H1 (cell line): ENCODE measurements at regions not wholly inside any gene's neighbourhood (a gene's known extent, or its start where the extent isn't known, plus 50 kb on each side); places are given as distances from the start of the nearest gene placed in this dataset.

ENCODE experiments used
- CTCF ChIA-PET: fragments of 300-600 bp; sonication (Branson Sonifier 250); formaldehyde crosslinking; loops from one replicate; lab custom pipeline; 2021; ENCODE audit not compliant: partially characterized antibody; lab: Charles Lee
- POLR2A ChIA-PET: fragments of 300-600 bp; sonication (Branson Sonifier 250); formaldehyde crosslinking; loops from one replicate; lab custom pipeline; 2021; ENCODE audit warnings: inconsistent platforms; ENCODE audit not compliant: partially characterized antibody; lab: Charles Lee
- DNase-seq, 2 experiments: peaks; one replicate each; pipeline versions ENCODE4 v3.0.0 to v3.0.0-alpha.2; 2010 to 2022; ENCODE audit warnings: low spot score in 2 of 2, low read depth in 1 of 2, mixed read lengths in 1 of 2
- FAIRE-seq: peaks from 2 replicates; lab custom pipeline; 2011; peaks lifted over from hg19 to GRCh38; lab: Jason Lieb, UNC
- H2AFZ ChIP-seq: 2 replicates; pipeline ENCODE4 v1.8.1; 2012; ENCODE audit warnings: low read length, inconsistent platforms
- H2AK5ac ChIP-seq: 2 replicates; pipeline ENCODE4 v1.6.1; 2013; ENCODE audit warnings: low read depth, low read length
- H2BK120ac ChIP-seq: replicated peaks from 2 replicates; pipeline ENCODE3; 2013; ENCODE audit warnings: low read depth, low read length, inconsistent platforms
- H2BK12ac ChIP-seq: 2 replicates; pipeline ENCODE4 v1.6.1; 2013; ENCODE audit warnings: low read depth, low read length
- H2BK15ac ChIP-seq: 2 replicates; pipeline ENCODE4 v1.6.1; 2013; ENCODE audit warnings: low read length
- H2BK20ac ChIP-seq: 2 replicates; pipeline ENCODE4 v1.6.1; 2013; ENCODE audit warnings: low read length
- H2BK5ac ChIP-seq: 2 replicates; pipeline ENCODE4 v1.6.1; 2013; ENCODE audit warnings: low read depth, low read length
- H3K14ac ChIP-seq: 2 replicates; pipeline ENCODE4 v1.6.1; 2013; ENCODE audit warnings: inconsistent platforms; ENCODE audit not compliant: insufficient read length
- H3K18ac ChIP-seq: 2 replicates; pipeline ENCODE4 v1.6.1; 2013; ENCODE audit warnings: low read length; ENCODE audit errors: extremely low read depth
- H3K23ac ChIP-seq: 2 replicates; pipeline ENCODE4 v1.6.1; 2013; ENCODE audit warnings: inconsistent platforms; ENCODE audit not compliant: insufficient read length
- H3K23me2 ChIP-seq: 2 replicates; pipeline ENCODE4 v1.6.1; 2013; ENCODE audit warnings: low read depth, low read length
- H3K27ac ChIP-seq: 2 replicates; pipeline ENCODE4 v1.6.1; 2011; ENCODE audit warnings: low read depth, low read length, inconsistent platforms
- H3K27me3 ChIP-seq, 4 experiments: replicated peaks in 1 of 4; 1 replicate in 1 of 4; 2 replicates in 3 of 4; pipeline versions ENCODE4 v1.6.1 to v1.8.1; 2011 to 2013; ENCODE audit warnings: low read length in 3 of 4, mild to moderate bottlenecking in 3 of 4, inconsistent platforms in 2 of 4, mixed read lengths in 2 of 4, moderate library complexity in 1 of 4; ENCODE audit not compliant: control insufficient read depth in 3 of 4, insufficient read depth in 3 of 4; ENCODE audit errors: extremely low read depth in 1 of 4
- H3K36me3 ChIP-seq, 4 experiments: 2 replicates each; pipeline versions ENCODE4 v1.6.1 to v1.8.1; 2011 to 2013; ENCODE audit warnings: mild to moderate bottlenecking in 4 of 4, low read length in 3 of 4, moderate library complexity in 2 of 4, control low read depth in 1 of 4, inconsistent platforms in 1 of 4; ENCODE audit not compliant: insufficient read depth in 4 of 4, control insufficient read depth in 2 of 4
- H3K4ac ChIP-seq: replicated peaks from 2 replicates; pipeline ENCODE3; 2013; ENCODE audit warnings: low read length, low read depth, mixed read lengths, inconsistent platforms; ENCODE audit not compliant: insufficient read length
- H3K4me1 ChIP-seq, 4 experiments: replicated peaks in 1 of 4; 1 replicate in 1 of 4; 2 replicates in 3 of 4; pipeline versions ENCODE4 v1.6.1 to v1.8.1; 2011 to 2013; ENCODE audit warnings: low read length in 3 of 4, inconsistent platforms in 2 of 4, mixed read lengths in 1 of 4; ENCODE audit not compliant: insufficient read depth in 4 of 4, control insufficient read depth in 3 of 4
- H3K4me2 ChIP-seq, 2 experiments: 2 replicates each; pipeline versions ENCODE4 v1.6.1 to v1.8.1; 2011 to 2013; ENCODE audit warnings: low read depth in 2 of 2, low read length in 2 of 2, control low read depth in 1 of 2, inconsistent platforms in 1 of 2, mild to moderate bottlenecking in 1 of 2; ENCODE audit not compliant: insufficient read depth in 1 of 2
- H3K4me3 ChIP-seq, 4 experiments: fragments of 200-600, 300-600 bp in 1 of 4; sonication (generic), shearing (Covaris generic), sonication (Bioruptor Twin) in 1 of 4; 2 replicates each; pipeline versions ENCODE4 v1.5.1 to v1.8.1; 2011 to 2016; ENCODE audit warnings: low read length in 4 of 4, low read depth in 3 of 4, control low read depth in 2 of 4, inconsistent platforms in 2 of 4, mild to moderate bottlenecking in 2 of 4, mixed read lengths in 1 of 4, moderate library complexity in 1 of 4; ENCODE audit not compliant: insufficient read depth in 2 of 4; ENCODE audit errors: extremely low read depth in 1 of 4
- H3K56ac ChIP-seq: replicated peaks from 2 replicates; pipeline ENCODE3; 2013; ENCODE audit warnings: low read depth, mild to moderate bottlenecking, mixed read lengths, low read length, inconsistent platforms; ENCODE audit not compliant: insufficient read length
- H3K79me1 ChIP-seq: 2 replicates; pipeline ENCODE4 v1.6.1; 2013; ENCODE audit warnings: low read depth, low read length, control low read depth
- H3K79me2 ChIP-seq, 2 experiments: 2 replicates each; pipeline versions ENCODE4 v1.6.1 to v1.8.1; 2012 to 2013; ENCODE audit warnings: low read length in 2 of 2, mild to moderate bottlenecking in 2 of 2, inconsistent platforms in 1 of 2; ENCODE audit not compliant: insufficient read depth in 2 of 2, control insufficient read depth in 1 of 2
- H3K9ac ChIP-seq, 4 experiments: replicated peaks in 1 of 4; 1 replicate in 1 of 4; 2 replicates in 3 of 4; pipeline versions ENCODE4 v1.6.1 to v1.8.1; 2011 to 2013; ENCODE audit warnings: low read depth in 3 of 4, low read length in 3 of 4, control low read depth in 2 of 4, mild to moderate bottlenecking in 2 of 4, moderate library complexity in 2 of 4, inconsistent platforms in 1 of 4; ENCODE audit errors: extremely low read depth in 1 of 4
- H3K9me3 ChIP-seq, 2 experiments: 2 replicates each; pipeline versions ENCODE4 v1.6.1 to v1.8.1; 2012 to 2013; ENCODE audit warnings: mild to moderate bottlenecking in 2 of 2, moderate library complexity in 2 of 2, control low read depth in 1 of 2, inconsistent platforms in 1 of 2, low read depth in 1 of 2, low read length in 1 of 2, mixed read lengths in 1 of 2; ENCODE audit not compliant: insufficient read depth in 2 of 2
- H4K20me1 ChIP-seq, 2 experiments: replicated peaks in 1 of 2; 2 replicates each; pipeline versions ENCODE3 to v1.8.1; 2011 to 2013; ENCODE audit warnings: inconsistent platforms in 2 of 2, low read length in 2 of 2, mild to moderate bottlenecking in 1 of 2; ENCODE audit not compliant: insufficient read depth in 2 of 2, control insufficient read depth in 1 of 2
- H4K5ac ChIP-seq: 2 replicates; pipeline ENCODE4 v1.6.1; 2013; ENCODE audit warnings: low read length, low read depth, mixed read lengths, inconsistent platforms; ENCODE audit not compliant: insufficient read length
- H4K8ac ChIP-seq: 2 replicates; pipeline ENCODE4 v1.8.0; 2013; ENCODE audit warnings: mild to moderate bottlenecking, moderate library complexity, low read length, inconsistent platforms; ENCODE audit not compliant: insufficient read depth; ENCODE audit errors: extremely low read depth
- H4K91ac ChIP-seq: replicated peaks from 2 replicates; pipeline ENCODE3; 2013; ENCODE audit warnings: low read length, mixed read lengths, inconsistent platforms; ENCODE audit not compliant: insufficient read length
- BACH1 ChIP-seq: IDR thresholded peaks from 2 replicates; pipeline ENCODE4 v1.6.1; 2012; ENCODE audit warnings: low read length, improper control_type of control experiment
- BCL11A ChIP-seq, 2 experiments: IDR thresholded peaks; one replicate each; pipeline ENCODE4 v1.6.1; 2011; ENCODE audit warnings: low read depth in 2 of 2, low read length in 2 of 2, mild to moderate bottlenecking in 2 of 2
- CBX5 ChIP-seq: fragments of 300-800, 300-1000 bp; sonication (generic); IDR thresholded peaks from 2 replicates; pipeline ENCODE4 v1.7.1; 2016; ENCODE audit warnings: antibody characterized with exemption, low read length, low read depth
- CEBPB ChIP-seq: IDR thresholded peaks from 2 replicates; pipeline ENCODE4 v1.6.1; 2012; ENCODE audit warnings: low read depth, low read length
- CREB1 ChIP-seq: IDR thresholded peaks from 2 replicates; pipeline ENCODE4 v1.6.1; 2012; ENCODE audit warnings: inconsistent platforms
- CTBP2 ChIP-seq: IDR thresholded peaks from 2 replicates; pipeline ENCODE4 v1.7.0; 2011; ENCODE audit warnings: borderline replicate concordance, mild to moderate bottlenecking, moderate library complexity, mixed read lengths, low read length; ENCODE audit not compliant: insufficient read depth, insufficient read length
- GTF2F1 ChIP-seq: IDR thresholded peaks from 2 replicates; pipeline ENCODE4 v1.6.1; 2012; ENCODE audit warnings: low read depth, low read length, improper control_type of control experiment, borderline replicate concordance
- KDM1A ChIP-seq: fragments of 200-600, 300-600 bp; sonication (generic); IDR thresholded peaks from 2 replicates; pipeline ENCODE4 v1.7.1; 2016; ENCODE audit warnings: mild to moderate bottlenecking, low read length, borderline replicate concordance
- PHF8 ChIP-seq: fragments of 200-600 bp; sonication (generic); conservative IDR thresholded peaks from 2 replicates; pipeline ENCODE4 v1.7.1; 2012; ENCODE audit warnings: low read depth, mild to moderate bottlenecking, inconsistent platforms, low read length, moderate library complexity
- POU5F1 ChIP-seq: IDR thresholded peaks from 2 replicates; pipeline ENCODE4 v1.6.1; 2011; ENCODE audit warnings: low read depth, mild to moderate bottlenecking, low read length, moderate library complexity
- RFX5 ChIP-seq: IDR thresholded peaks from 2 replicates; pipeline ENCODE4 v1.6.1; 2011; ENCODE audit warnings: low read depth, low read length, improper control_type of control experiment, borderline replicate concordance
- RNF2 ChIP-seq: fragments of 200-900, 300-1000 bp; sonication (generic); IDR thresholded peaks from 2 replicates; pipeline ENCODE4 v1.7.1; 2016; ENCODE audit warnings: borderline replicate concordance, low read depth, mild to moderate bottlenecking, antibody characterized with exemption, low read length; ENCODE audit not compliant: poor library complexity, severe bottlenecking; ENCODE audit errors: missing control alignments
- TCF12 ChIP-seq: IDR thresholded peaks from 2 replicates; pipeline ENCODE4 v1.6.1; 2011; ENCODE audit warnings: low read depth, mild to moderate bottlenecking, low read length
- USF2 ChIP-seq: IDR thresholded peaks from 2 replicates; pipeline ENCODE4 v1.6.1; 2011; ENCODE audit warnings: low read length, improper control_type of control experiment
- WGBS, 2 experiments: shearing (Covaris generic) in 1 of 2; methylation state at CpG; one replicate each; pipeline versions ENCODE4 v1.1.6 to v1.1.7; 2013 to 2015; ENCODE audit warnings: low lambda C conversion rate in 2 of 2, mixed read lengths in 2 of 2, inconsistent platforms in 1 of 2, low coverage in 1 of 2, missing lambda C conversion rate in 1 of 2; ENCODE audit not compliant: insufficient replicate concordance in 2 of 2, insufficient coverage in 1 of 2, insufficient read length in 1 of 2; ENCODE audit errors: extremely low coverage in 1 of 2, missing lambda C conversion rate in 1 of 2; 5-methylcytosine and 5-hydroxymethylcytosine counted together

- WGBS, 2 experiments, result 100% methylated on average over 1 of the region's 1 CpG; no CpG with 5 or more reads in 1 of the 2 experiments
- ChIA-PET POLR2A (no interaction called here), CTCF (interaction anchor here (1.0 kb wide), 1 partner anchor 75 kb away, joined by 4 read pairs; no protein-coding TSS in a partner anchor)
- Histone ChIP-seq H4K8ac (no peak overlapping the region), H3K36me3 (no peaks in the 10 kb centered on the region), H3K4ac (no peak overlapping the region), H3K27ac (no peak overlapping the region), H3K4me3 (no peak overlapping the region), H3K23me2 (no peaks in the 10 kb centered on the region), H3K4me2 (no peak overlapping the region), H3K56ac (no peak overlapping the region), H3K79me1 (no peaks in the 10 kb centered on the region), H3K18ac (no peak overlapping the region), H4K5ac (no peak overlapping the region), H3K27me3 (no peaks in the 10 kb centered on the region), H2BK12ac (no peak overlapping the region), H3K4me1 (no peaks in the 10 kb centered on the region), H3K79me2 (no peaks in the 10 kb centered on the region), H2BK15ac (no peak overlapping the region), H3K14ac (no peak overlapping the region), H2BK5ac (no peak overlapping the region), H2BK20ac (no peak overlapping the region), H2AK5ac (no peak overlapping the region), H3K23ac (no peak overlapping the region), H4K20me1 (no peaks in the 10 kb centered on the region), H2AFZ (no peak overlapping the region), H3K9ac (no peak overlapping the region), H4K91ac (no peak overlapping the region), H3K9me3 (no peaks in the 10 kb centered on the region), H2BK120ac (no peak overlapping the region)
- DNase-seq, result no peak
- no peak for FAIRE-seq
- TF ChIP-seq BACH1, result no peak
- no peak for TF ChIP-seq KDM1A
- TF ChIP-seq USF2, result no peak
- TF ChIP-seq RFX5, result no peak
- no peak for TF ChIP-seq CEBPB
- no peak for TF ChIP-seq CREB1
- no peak for TF ChIP-seq PHF8
- TF ChIP-seq POU5F1, result no peak
- TF ChIP-seq CBX5, result no peak
- TF ChIP-seq RNF2, result no peak
- TF ChIP-seq BCL11A (IDR thresholded peaks at IDR 0.05; ENCODE audit: low read depth in 2 of 2, low read length in 2 of 2), result no peak
- TF ChIP-seq CTBP2, result no peak
- TF ChIP-seq GTF2F1, result no peak
- no peak for TF ChIP-seq TCF12
These were observed 184.1 kb upstream of the NCAM2 start for GRCh38 chr21:20814090-20814489.
